GM23248 (cell line): ENCODE measurements at regions not wholly inside any gene's neighbourhood (a gene's known extent, or its start where the extent isn't known, plus 50 kb on each side); places are given as distances from the start of the nearest gene placed in this dataset.

ENCODE experiments used
- EZH2 ChIP-seq: fragments of 200-600 bp; sonication (generic); IDR thresholded peaks from 2 replicates; pipeline ENCODE4 v1.6.1; 2018; ENCODE audit warnings: antibody characterized with exemption, mild to moderate bottlenecking; ENCODE audit not compliant: insufficient read depth, poor library complexity, severe bottlenecking
- EZH2phosphoT487 ChIP-seq: fragments of 200-600 bp; sonication (generic); IDR thresholded peaks from 2 replicates; pipeline ENCODE4 v1.6.1; 2018; ENCODE audit warnings: antibody characterized with exemption, moderate library complexity, mild to moderate bottlenecking, low read depth; ENCODE audit not compliant: insufficient read depth

- TF ChIP-seq EZH2 (no peak), EZH2phosphoT487 (no peak)
Observed at GRCh38 chr20:24872291-24873024, 76.6 kb upstream of the CST7 start.
